Lower lobe of right lung (tissue), 2 donors: ENCODE measurements at regions not wholly inside any gene's neighbourhood (a gene's known extent, or its start where the extent isn't known, plus 50 kb on each side); places are given as distances from the start of the nearest gene placed in this dataset.

Experiments used
- ATAC-seq, 2 donors: fragments of 200-7000 bp; cut with Tn5 transposase; one replicate each; pipeline ENCODE4 v1.9.1; 2020 to 2022; ENCODE audit warnings: mild to moderate bottlenecking in 2 of 2, moderate library complexity in 2 of 2
- DNase-seq: peaks from one replicate; pipeline ENCODE4 v3.0.0-alpha.2; 2020
- H3K27ac ChIP-seq: fragments of 200-600 bp; one replicate; pipeline ENCODE4 v1.8.0; 2022
- H3K27me3 ChIP-seq: fragments of 200-600 bp; one replicate; pipeline ENCODE4 v1.8.0; 2022; ENCODE audit warnings: low read depth
- H3K36me3 ChIP-seq: fragments of 200-600 bp; one replicate; pipeline ENCODE4 v1.8.0; 2022; ENCODE audit warnings: mild to moderate bottlenecking
- H3K4me1 ChIP-seq: fragments of 200-600 bp; one replicate; pipeline ENCODE4 v1.8.0; 2022
- H3K4me3 ChIP-seq: fragments of 200-600 bp; one replicate; pipeline ENCODE4 v1.8.0; 2022; ENCODE audit warnings: mild to moderate bottlenecking
- H3K9me3 ChIP-seq: fragments of 200-600 bp; one replicate; pipeline ENCODE4 v1.8.0; 2022
- CTCF ChIP-seq: fragments of 200-600 bp; IDR thresholded peaks from one replicate; pipeline ENCODE4 v1.8.0; 2022; ENCODE audit warnings: antibody characterized with exemption, mild to moderate bottlenecking
- intact Hi-C: fragments of 100-400 bp; cut with DNase I; formaldehyde crosslinking; loops from one replicate; pipeline ENCODE4 v1.11.0; 2022
- donor health status: DM: no; HTN: yes; CAD: no; lungs with severe emphysema.

GRCh38 chr17:34726536-34727384 is 147.4 kb downstream of the TMEM132E start:
- no peaks in the 10 kb centered on the region for H3K9me3 ChIP-seq
- DNase-seq = no peak
- H3K4me3 ChIP-seq = no peak overlapping the region
- TF ChIP-seq CTCF = no peak
- intact Hi-C loops = no loop called here
- no peak for ATAC-seq
- H3K27ac ChIP-seq = no peak overlapping the region
- no peaks in the 10 kb centered on the region for H3K4me1 ChIP-seq
- H3K27me3 ChIP-seq = no peaks in the 10 kb centered on the region
- H3K36me3 ChIP-seq = no peaks in the 10 kb centered on the region

GRCh38 chr17:34725725-34726124 is 146.3 kb downstream of the TMEM132E start:
- no peaks in the 10 kb centered on the region for H3K4me1 ChIP-seq
- H3K27ac ChIP-seq = no peak overlapping the region
- DNase-seq (no peak), ATAC-seq (no peak)
- no peak overlapping the region for H3K4me3 ChIP-seq
- intact Hi-C loops = no loop called here
- H3K27me3 ChIP-seq = no peaks in the 10 kb centered on the region
- no peaks in the 10 kb centered on the region for H3K36me3 ChIP-seq
- TF ChIP-seq CTCF = no peak
- no peaks in the 10 kb centered on the region for H3K9me3 ChIP-seq

DNA sequence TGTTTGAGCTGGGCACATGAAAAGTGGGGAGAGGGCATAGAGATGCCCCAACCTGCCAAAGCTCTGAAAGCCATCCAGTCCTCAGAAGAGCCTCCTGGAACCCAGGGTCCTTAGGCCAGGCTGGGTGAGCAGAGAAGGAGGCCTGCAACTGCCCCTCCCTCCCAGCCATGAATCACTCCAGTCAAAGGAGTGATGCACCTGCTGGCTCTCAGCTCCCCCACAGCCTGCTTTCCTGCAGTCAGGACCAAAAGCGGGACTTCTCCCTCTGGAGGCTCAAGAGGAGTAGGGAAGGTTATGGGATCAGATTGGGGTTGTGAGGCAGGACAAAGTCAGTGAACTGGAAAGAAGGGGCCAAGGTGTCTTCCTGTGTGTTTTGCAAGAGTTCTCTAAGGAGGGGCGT is 145.6 kb downstream of the TMEM132E start:
- ATAC-seq (no peak), DNase-seq (no peak)
- Histone ChIP-seq H3K27ac (no peak overlapping the region), H3K9me3 (no peaks in the 10 kb centered on the region), H3K36me3 (no peaks in the 10 kb centered on the region), H3K27me3 (no peaks in the 10 kb centered on the region), H3K4me3 (no peak overlapping the region), H3K4me1 (no peaks in the 10 kb centered on the region)
- intact Hi-C loops = no loop called here
- TF ChIP-seq CTCF = no peak

GRCh38 chr17:34723875-34724274 is 144.5 kb downstream of the TMEM132E start:
- intact Hi-C loops = no loop called here

GRCh38 chr17:34721326-34721725 is 141.9 kb downstream of the TMEM132E start:
- H3K27ac ChIP-seq = no peak overlapping the region
- ATAC-seq = no peak
- intact Hi-C loops = no loop called here

More at GRCh38 chr17:34723875-34724274, 144.5 kb downstream of the TMEM132E start:
- H3K4me1 ChIP-seq = no peaks in the 10 kb centered on the region
- no peaks in the 10 kb centered on the region for H3K36me3 ChIP-seq
- H3K27ac ChIP-seq = no peak overlapping the region
- DNase-seq (no peak), ATAC-seq (no peak)
- H3K4me3 ChIP-seq = no peak overlapping the region
- H3K9me3 ChIP-seq = no peaks in the 10 kb centered on the region
- H3K27me3 ChIP-seq = no peaks in the 10 kb centered on the region
- TF ChIP-seq CTCF = no peak

More at GRCh38 chr17:34721326-34721725, 141.9 kb downstream of the TMEM132E start:
- H3K4me1 ChIP-seq = no peaks in the 10 kb centered on the region
- no peaks in the 10 kb centered on the region for H3K9me3 ChIP-seq
- no peaks in the 10 kb centered on the region for H3K27me3 ChIP-seq
- DNase-seq = no peak
- H3K4me3 ChIP-seq = no peak overlapping the region
- H3K36me3 ChIP-seq = no peaks in the 10 kb centered on the region
- TF ChIP-seq CTCF = no peak
